ENCODE measurements at regions not wholly inside any gene's neighbourhood (a gene's known extent, or its start where the extent isn't known, plus 50 kb on each side); places are given as distances from the start of the nearest gene placed in this dataset.

DNA sequence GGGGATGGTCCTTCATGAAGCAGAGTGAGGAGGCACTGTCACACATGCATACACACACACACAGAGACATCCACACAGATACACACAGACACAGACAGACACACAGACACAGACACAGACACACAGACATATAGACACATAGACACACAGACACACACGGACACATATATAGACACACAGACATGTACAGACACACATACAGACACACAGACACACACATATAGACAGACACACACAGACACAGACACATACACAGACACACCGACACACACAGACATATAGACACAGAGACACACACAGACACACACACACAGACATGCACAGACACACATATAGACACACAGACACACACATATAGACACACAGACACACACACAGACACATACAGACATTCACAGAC is 173.9 kb downstream of the URI1 start:
- DNase-seq: no peak
- ATAC-seq: no peak
- Histone ChIP-seq H3K36me3 (no peaks in the 10 kb centered on the region), H3K4me3 (no peak overlapping the region), H3K4me1 (no peaks in the 10 kb centered on the region), H3K27me3 (no peaks in the 10 kb centered on the region), H3K9me3 (no peaks in the 10 kb centered on the region), H3K27ac (no peak overlapping the region)
- TF ChIP-seq, protein P1, sequence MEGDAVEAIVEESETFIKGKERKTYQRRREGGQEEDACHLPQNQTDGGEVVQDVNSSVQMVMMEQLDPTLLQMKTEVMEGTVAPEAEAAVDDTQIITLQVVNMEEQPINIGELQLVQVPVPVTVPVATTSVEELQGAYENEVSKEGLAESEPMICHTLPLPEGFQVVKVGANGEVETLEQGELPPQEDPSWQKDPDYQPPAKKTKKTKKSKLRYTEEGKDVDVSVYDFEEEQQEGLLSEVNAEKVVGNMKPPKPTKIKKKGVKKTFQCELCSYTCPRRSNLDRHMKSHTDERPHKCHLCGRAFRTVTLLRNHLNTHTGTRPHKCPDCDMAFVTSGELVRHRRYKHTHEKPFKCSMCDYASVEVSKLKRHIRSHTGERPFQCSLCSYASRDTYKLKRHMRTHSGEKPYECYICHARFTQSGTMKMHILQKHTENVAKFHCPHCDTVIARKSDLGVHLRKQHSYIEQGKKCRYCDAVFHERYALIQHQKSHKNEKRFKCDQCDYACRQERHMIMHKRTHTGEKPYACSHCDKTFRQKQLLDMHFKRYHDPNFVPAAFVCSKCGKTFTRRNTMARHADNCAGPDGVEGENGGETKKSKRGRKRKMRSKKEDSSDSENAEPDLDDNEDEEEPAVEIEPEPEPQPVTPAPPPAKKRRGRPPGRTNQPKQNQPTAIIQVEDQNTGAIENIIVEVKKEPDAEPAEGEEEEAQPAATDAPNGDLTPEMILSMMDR (IDR thresholded peaks at IDR 0.05 in 4 of 5, conservative IDR thresholded peaks at IDR 0.05 in 1 of 5): no peak
- TF ChIP-seq POLR2A (IDR thresholded peaks at IDR 0.05): no peak
- in situ Hi-C loops (cut with MboI; ENCODE audit: low sequenced_read_pairs in 4 of 4) (no loop called here), intact Hi-C loops (cut with DNase I; ENCODE audit: low total_unique reads) (no loop called here)

DNA sequence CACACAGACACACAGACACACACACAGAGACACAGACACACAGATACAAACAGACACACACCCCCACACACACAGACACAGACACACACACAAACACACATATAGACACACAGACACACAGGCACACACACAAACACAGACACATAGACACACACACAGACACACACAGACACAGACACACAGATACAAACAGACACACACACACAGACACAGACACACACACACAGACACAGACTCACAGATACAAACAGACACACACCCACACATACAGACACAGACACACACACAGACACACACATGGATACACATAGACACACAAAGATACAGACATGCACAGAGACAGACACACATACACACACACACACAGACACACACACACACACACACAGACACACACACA is 174.5 kb downstream of the URI1 start:
- ATAC-seq: no peak
- no peak for DNase-seq
- no peak overlapping the region for H3K27ac ChIP-seq
- H3K36me3 ChIP-seq: no peaks in the 10 kb centered on the region
- H3K4me3 ChIP-seq: no peak overlapping the region
- TF ChIP-seq, protein P1 (IDR thresholded peaks at IDR 0.05 in 4 of 5, conservative IDR thresholded peaks at IDR 0.05 in 1 of 5): no peak
- TF ChIP-seq POLR2A (IDR thresholded peaks at IDR 0.05): no peak
- in situ Hi-C loops (cut with MboI; ENCODE audit: low sequenced_read_pairs in 4 of 4): no loop called here
- H3K9me3 ChIP-seq: no peaks in the 10 kb centered on the region
- no peaks in the 10 kb centered on the region for H3K27me3 ChIP-seq
- no peaks in the 10 kb centered on the region for H3K4me1 ChIP-seq
- intact Hi-C loops (cut with DNase I; ENCODE audit: low total_unique reads): no loop called here

GRCh38 chr19:30116984-30117555 is 175.0 kb downstream of the URI1 start:
- in situ Hi-C loops (cut with MboI; ENCODE audit: low sequenced_read_pairs in 4 of 4): no loop called here
- Histone ChIP-seq H3K4me3 (no peak overlapping the region), H3K4me1 (no peaks in the 10 kb centered on the region), H3K9me3 (no peaks in the 10 kb centered on the region), H3K36me3 (no peaks in the 10 kb centered on the region), H3K27ac (no peak overlapping the region), H3K27me3 (no peaks in the 10 kb centered on the region)
- no peak for DNase-seq
- ATAC-seq: no peak
- TF ChIP-seq, protein P1 (IDR thresholded peaks at IDR 0.05 in 4 of 5, conservative IDR thresholded peaks at IDR 0.05 in 1 of 5): no peak
- no peak for TF ChIP-seq POLR2A (IDR thresholded peaks at IDR 0.05)
- intact Hi-C loops (cut with DNase I; ENCODE audit: low total_unique reads): no loop called here

GRCh38 chr19:30117636-30118145 is 175.7 kb downstream of the URI1 start:
- in situ Hi-C loops (cut with MboI; ENCODE audit: low sequenced_read_pairs in 4 of 4): no loop called here
- Histone ChIP-seq H3K27me3 (no peaks in the 10 kb centered on the region), H3K4me1 (no peaks in the 10 kb centered on the region), H3K4me3 (no peak overlapping the region), H3K36me3 (no peaks in the 10 kb centered on the region), H3K27ac (no peak overlapping the region), H3K9me3 (no peaks in the 10 kb centered on the region)
- DNase-seq (no peak), ATAC-seq (no peak)
- intact Hi-C loops (cut with DNase I; ENCODE audit: low total_unique reads): no loop called here
- TF ChIP-seq, protein P1 (IDR thresholded peaks at IDR 0.05 in 4 of 5, conservative IDR thresholded peaks at IDR 0.05 in 1 of 5): no peak
- no peak for TF ChIP-seq POLR2A (IDR thresholded peaks at IDR 0.05)

- no peaks in the 10 kb centered on the region for H3K27me3 ChIP-seq
- TF ChIP-seq, protein P1 (IDR thresholded peaks at IDR 0.05 in 4 of 5, conservative IDR thresholded peaks at IDR 0.05 in 1 of 5): no peak
- TF ChIP-seq POLR2A (IDR thresholded peaks at IDR 0.05): no peak
These were observed 176.2 kb downstream of the URI1 start for GRCh38 chr19:30118221-30118620.

More at GRCh38 chr19:30118221-30118620, 176.2 kb downstream of the URI1 start:
- in situ Hi-C loops (cut with MboI; ENCODE audit: low sequenced_read_pairs in 4 of 4): no loop called here
- H3K4me1 ChIP-seq: no peaks in the 10 kb centered on the region
- H3K36me3 ChIP-seq: no peaks in the 10 kb centered on the region
- intact Hi-C loops (cut with DNase I; ENCODE audit: low total_unique reads): no loop called here
- H3K4me3 ChIP-seq: no peak overlapping the region
- H3K9me3 ChIP-seq: no peaks in the 10 kb centered on the region
- ATAC-seq (no peak), DNase-seq (no peak)
- H3K27ac ChIP-seq: no peak overlapping the region

All from gastrocnemius medialis (tissue), 4 donors.